HG02981 (cell line): ENCODE measurements at regions not wholly inside any gene's neighbourhood (a gene's known extent, or its start where the extent isn't known, plus 50 kb on each side); places are given as distances from the start of the nearest gene placed in this dataset.

Experiments
- ATAC-seq: cut with Tn5 transposase; IDR thresholded peaks from one replicate; pipeline ENCODE4 v1.9.1; 2021; ENCODE audit warnings: mild to moderate bottlenecking, moderate library complexity; ENCODE audit not compliant: unreplicated experiment

DNA sequence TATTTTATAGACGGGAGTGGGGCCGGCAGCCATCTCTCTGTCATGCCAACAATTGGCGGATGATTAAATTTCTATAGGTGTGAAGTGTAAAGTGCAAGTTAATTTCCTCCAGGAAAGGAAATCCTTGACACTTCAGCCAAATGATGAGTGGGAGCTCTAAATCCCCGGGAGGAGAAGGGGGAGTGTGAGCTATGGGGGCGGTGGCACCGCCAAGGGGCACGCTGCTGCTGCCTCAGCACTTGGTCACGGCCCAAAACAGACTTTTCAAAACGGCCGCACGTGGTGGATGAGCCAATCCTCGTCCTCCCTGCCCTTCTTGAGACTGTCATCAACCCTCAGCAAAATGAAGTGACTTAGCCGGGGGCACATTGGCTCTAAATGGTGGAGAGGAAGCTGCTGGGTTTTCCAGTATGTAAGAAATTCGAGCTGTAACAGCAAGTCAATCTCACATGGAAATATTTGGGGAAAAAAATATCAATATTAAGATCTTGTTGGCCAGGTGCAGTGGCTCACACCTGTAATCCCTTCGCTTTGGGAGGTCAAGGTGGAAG lies 200.8 kb downstream of the TFCP2L1 start:
- no peak for ATAC-seq

DNA sequence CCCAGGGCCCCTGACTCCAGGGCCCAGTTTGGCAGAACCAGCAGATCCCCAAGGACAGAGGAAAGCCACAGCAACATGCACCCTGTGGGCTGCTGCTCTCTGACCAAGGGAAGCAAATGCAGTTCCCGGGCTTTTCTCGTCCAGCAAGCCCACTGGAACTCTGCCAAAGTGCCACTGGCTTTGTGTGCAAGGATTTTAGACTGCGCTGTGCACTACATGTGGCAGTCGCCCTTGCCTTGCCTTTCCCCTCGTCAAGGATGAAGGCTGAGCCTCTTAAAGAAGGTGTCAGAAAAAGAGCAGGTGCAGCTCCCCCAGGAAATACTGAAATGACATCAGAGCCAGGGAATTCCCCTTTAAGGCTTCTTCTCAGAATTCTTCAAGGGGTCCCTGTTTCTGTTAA lies 199.2 kb downstream of the TFCP2L1 start:
- ATAC-seq: no peak

DNA sequence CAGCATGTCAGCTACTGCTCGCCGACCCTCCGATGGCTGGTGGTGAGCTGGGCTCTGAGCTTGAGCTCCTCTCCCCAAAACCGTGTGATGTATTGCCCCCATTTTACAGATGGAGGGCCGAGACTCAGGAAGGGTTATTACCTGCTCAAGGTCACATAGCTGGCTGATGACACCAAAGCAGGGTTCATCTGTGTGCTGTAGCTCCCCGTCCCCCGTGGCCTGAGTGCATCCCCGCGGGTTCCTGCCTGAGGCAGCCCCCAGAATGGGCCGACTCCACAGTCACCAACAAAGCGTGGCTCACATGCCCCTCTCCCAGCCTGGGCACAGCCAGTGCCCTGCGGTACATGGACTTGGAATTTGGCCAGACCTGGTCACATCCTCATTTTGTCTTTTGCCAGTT lies 198.6 kb downstream of the TFCP2L1 start:
- no peak for ATAC-seq

DNA sequence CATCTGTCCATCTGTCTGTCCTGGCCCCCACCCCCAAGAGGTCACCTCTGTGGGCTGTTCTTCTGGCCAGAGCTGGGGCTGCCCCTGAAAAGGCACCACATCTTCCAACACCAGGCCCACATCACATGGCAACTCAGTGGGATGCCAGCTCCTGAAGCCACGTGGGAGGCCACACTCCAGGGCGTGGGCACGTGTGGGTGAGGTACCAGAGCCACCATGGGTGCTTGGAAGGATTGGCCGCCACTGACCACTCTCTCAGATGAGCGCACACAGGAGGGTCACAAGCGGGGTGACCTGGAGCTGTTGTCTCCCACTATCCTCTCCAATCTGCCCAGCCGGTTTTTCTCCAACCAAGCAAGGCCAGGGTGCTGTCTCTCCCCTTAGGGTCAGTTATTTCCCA lies 197.9 kb downstream of the TFCP2L1 start:
- ATAC-seq: no peak

DNA sequence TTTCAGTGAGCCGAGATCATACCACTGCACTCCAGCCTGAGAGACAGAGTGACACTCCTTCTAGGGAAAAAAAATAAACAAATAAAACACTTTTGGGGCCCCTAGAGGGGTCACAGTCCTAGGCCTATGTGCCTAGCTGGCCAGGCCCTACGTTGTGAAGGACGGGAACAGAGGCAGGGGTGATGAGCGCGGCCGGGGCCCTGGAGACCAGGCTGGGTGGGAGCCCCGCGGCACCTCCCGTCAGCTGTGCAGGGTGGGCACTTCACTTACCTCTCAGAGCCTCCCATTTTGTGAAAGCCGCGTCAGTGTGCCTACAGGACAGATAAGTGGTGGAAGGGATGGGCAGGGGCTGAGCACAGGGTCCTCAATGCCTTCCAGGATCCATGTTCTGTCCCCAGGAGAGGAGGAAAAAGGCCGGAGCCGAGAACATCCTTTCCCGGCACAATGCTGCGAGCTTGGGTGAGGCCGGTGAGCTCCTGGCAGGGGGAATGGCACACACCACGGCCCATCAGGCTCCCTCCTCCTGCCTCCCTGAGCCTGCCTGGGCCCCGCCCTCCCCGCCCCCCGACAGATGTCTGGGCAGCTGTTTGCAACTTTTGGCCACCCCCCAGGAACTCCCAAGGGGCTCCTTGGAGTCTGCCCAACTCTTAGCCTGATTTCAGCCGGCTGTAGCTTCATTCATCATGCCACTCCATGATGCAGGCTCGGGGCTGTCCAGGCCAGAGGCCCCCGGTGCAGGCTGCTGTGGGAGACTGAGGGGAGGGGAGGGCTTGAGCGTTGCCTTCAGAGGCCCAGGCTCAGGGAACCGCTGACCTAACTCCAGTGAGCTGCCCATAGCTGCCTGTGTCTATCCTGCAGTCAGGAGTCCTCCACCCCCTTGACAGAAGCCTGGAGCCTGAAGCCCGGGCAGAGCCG lies 196.5 kb downstream of the TFCP2L1 start:
- no peak for ATAC-seq

DNA sequence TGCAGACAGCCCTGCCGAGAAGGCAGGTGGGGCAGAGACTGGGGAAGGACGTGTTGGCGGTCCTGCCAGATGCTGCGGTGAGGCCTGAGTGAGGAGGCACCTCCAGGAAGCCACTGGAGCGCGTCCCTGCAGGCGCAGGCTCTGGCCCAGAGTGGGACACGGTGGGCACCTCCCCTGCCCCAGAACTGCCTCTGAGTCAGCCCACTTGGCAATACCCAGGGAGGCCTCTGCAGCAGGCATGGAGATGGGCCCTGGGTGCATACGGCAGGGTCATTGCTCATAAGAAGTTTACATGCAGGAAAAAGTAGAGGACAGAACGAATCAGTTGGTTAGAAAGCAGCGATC lies 195.9 kb downstream of the TFCP2L1 start:
- no peak for ATAC-seq

DNA sequence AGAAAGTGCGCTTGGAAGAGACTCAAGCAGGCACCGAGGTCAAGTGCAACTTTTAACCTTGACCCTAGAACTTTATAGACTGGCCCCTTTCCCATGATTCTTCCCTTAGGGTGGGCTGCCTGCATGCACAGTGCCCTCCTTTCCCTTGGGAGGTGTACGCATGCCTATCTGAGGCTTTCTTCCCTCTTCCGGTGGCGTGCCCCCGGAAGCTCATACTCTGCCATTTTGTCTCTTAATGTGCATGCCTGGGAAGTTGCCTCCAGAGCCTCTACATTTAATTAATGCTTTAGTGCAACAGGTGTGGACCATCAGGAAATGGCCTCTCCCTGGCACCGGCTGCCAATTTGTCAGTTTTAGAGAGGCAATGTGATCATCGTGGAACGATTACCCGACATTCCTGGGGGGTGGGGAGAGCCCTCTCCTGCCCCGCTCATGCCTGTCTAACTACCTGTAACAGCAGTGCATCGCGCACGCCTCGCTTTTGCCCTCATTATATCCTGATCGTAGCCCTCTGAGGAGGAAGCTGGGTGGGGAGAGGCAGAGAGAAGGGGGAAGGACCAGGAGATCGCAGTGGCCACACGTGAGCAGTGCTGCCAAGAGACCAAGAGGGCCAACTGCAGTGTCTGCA lies 194.8 kb downstream of the TFCP2L1 start:
- no peak for ATAC-seq

DNA sequence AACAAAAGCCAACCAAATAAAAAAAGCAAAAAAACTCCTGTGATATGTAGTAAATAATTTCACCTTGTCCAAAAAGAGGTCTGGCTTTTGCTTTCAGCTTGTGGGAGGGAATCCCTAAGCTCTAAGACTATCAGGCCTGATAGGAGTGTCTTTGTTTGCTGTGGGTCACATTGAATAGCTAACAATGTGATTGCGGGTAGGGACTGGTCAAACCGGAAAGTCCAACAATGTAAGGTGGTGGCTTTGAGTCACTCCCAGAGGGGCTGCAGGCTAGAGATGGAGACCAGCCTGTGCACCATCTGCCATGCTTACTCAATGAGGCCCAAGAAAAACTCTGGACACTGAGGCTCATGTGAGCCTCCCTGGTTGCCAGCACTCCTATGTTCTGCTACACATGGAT lies 192.9 kb downstream of the TFCP2L1 start:
- ATAC-seq: no peak

DNA sequence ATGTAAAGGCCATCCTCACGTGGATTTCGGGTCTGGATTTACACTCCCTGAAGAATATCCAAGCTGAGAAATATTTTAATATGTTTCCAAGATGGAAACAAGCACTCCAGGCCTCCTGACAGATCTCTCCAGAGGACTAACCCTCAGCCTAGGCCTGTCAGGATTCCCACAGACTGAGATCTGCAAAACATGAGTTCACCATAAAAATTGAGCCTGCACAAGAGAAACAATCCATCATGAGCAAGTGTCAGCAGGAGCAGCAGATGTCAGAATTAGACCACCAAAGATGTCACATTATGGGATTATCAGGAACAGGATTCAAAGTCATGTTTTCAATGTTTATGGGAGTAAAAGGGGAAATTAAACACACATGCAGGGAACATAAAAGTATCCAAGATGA lies 191.3 kb downstream of the TFCP2L1 start:
- no peak for ATAC-seq

DNA sequence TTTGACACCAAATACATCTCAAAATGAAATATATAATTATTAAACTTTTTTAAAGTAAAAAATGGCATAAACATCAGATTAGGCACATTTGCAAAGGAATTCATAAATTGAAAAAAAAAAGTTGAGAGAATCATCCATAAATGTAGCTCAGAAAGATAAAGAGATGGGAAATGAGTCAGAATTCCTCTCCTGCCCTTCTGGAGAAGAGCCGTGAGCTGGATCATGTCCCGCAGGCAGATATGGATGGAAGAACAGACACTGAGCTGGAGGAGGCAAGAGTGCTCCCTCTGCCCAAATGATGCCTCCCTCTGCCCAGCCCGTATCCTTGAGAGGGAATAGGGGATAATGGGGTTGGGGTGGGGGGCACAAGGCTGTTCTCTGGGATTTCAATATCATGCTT lies 190.9 kb downstream of the TFCP2L1 start:
- ATAC-seq: no peak

DNA sequence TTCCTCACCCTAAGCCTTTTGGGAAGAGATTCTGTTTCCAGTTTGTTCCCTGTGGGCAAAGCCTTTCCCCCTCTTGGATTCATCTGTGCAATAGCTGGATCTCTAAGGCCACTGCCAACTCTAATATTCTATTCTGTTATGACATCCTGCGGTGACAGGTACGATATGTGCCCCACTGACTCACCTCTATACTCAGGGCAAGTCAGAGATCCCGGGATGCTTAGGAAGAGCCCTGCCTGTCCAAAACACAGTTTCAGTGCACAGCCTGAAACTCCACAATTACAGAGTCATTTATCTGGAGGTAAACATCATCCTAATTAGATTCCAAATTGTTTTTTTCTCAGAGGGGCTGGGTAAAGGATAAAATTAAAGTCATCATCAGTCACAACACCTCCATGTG lies 190.2 kb downstream of the TFCP2L1 start:
- no peak for ATAC-seq

DNA sequence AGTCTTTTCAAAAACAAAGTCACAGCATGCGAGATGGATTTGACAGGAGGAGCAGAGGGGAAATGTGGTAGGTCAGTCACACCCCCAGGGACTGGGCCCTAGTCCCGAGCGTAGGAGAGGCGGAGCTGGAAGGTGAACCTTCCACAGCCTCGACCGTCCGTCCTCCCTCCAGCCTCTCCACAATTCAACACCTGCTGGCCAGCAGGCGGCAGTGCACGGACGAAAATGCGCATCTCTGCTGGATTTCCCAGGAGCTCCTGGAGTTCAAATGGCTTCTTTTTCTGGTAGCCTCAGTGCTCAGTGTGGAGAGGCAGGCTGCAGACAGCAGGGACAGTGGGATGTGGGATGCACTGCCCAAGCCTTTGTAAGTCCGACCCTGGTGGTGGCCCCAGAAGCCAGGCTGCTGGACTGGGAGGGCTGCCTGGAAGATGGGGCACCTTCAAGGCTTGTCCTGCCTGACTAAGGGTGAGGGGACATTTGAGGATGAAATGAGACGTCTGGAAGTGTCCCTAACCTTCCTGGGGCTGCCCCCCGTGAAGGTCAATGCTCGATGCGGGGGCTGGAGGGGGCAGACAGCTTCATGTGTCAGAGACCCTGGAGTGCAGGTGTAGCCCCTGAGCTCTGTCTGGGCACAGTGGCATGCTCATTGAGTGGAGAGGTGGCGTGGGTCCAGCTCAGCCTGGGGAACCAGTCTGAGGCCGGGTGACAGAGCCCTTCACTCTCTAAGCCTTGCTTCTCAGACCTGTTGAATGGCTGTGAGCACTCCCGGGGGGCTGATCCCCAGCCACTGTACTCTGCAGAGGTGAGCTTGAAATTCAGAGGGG lies 189.5 kb downstream of the TFCP2L1 start:
- no peak for ATAC-seq

DNA sequence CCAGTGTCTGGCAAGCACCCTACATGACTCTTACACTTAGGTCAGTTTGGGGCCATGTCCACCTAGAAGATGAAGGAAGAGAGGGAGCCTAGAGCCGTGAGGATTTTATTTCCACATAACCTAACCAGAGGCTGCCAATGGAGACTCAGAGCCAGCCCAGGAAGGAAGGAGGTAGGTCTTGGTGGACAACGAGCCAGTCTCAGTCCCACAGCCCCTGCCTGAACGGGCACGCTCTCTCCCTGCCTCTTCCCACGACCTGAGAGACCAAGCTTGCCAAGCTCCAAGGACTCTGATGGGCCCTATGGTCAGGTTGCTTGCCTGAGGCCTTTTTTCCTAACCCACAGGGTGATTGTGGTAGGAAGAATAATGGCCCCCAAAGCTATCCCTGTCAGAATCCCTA lies 188.4 kb downstream of the TFCP2L1 start:
- no peak for ATAC-seq

DNA sequence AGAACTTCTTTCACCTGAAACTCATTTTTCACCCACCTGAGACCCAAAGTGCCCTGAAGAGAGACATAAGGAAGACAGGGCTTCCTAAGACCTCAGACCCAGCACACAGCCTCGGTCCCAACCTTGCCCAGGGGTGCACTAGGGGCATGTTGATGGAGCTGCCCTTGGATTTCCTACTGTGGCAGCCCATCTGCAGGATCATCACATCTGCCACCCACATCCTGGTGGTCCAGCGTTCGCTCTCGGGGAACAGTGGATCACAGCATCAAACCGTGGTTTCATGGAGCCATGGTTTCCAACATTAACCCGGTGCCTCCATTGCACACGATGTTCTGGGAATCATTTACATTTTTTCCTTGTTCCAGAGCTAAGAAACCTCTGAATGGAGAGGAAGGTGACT lies 186.4 kb downstream of the TFCP2L1 start:
- no peak for ATAC-seq

DNA sequence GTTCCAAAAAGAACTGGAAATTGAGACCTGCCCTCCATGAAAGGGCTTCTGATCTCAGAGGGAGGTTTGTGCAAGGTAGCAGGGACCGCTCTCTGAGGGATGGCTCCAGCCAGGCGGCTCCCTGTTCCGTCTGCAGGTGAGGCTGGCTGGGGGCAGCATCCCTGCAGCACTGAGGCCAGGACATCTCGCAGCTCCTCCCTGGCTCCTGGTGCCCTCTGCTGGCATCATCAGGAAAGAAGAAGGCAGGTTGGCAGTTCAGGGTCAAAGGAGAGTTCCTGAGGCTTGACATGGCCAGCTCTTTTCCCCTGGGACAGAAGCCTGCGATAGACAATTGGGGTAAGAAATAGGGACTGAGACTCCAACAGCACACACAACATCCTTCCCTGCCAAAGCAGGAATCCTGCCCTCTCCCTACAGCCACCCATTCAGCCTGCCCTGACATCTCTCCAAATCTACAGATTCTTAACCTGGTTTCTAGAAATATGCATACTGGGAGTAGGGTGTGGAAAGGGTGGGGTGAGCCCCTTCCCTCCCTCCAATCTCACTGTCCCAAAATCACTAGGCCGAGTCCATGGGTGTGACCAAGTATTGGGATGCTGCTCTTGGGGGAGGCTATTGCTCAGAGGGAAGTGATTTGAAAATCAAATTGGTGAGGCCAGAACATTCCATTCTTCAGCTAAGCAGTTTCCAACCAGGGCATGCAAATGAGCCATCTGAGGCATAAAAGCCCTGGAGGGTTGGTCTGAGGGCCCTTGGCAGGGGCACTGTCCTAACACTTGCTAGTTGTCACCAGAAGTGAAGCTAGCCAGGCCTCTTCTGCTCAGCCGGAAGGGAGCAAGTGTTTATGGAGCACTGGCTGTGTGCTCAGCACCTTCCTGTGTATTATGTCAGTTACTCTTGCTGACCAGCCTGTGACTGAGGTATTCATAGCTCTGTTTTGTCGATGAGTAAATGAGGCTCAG lies 185.4 kb downstream of the TFCP2L1 start:
- ATAC-seq: no peak

DNA sequence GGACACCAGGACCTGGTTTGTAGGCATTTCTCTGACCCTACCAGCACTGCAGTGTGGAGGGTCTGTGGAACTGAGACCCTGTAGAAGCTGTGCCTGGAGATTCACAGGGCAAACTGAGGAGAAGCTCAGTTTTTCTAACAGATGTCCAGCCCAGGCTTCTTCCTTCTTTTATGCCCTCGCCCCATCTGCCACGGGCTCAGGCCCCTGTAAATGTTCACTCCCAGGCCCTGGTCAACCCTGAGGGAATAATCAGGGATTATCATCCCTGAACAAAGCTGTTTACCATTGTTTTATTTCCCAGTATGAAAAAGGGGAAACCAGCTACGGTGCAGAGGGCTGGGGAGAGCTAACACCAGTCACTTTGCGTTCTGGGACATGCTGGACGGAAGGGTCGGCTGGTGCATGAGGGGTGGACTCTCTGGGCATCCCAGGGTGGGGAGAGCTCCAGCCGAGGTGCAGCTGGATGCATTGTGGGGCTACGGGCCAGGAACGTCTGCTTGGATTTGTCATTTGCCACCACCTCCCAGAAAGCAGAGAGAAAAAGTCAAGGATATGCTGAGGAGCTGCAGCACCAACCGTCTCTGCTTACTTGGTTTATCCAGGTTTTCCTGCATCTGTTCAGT lies 183.8 kb downstream of the TFCP2L1 start:
- ATAC-seq: no peak

DNA sequence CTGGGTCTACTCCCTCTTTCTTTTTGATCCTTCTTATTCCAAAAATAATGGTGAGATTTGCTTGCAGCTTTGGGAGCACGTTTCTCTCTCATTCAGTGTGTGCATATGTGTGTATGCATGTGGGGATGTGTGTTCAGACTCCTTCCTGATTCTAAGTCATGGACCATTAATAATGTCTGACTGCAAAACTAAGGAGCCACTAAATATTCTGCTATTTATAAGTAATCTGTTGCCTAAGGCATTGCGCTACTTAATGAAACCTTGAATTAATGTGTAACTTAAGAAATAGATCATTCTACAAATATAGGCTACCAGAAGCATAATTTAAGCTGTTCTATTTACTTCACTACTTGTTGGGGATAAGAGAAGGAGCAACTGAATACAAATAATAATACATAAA lies 182.1 kb downstream of the TFCP2L1 start:
- no peak for ATAC-seq

DNA sequence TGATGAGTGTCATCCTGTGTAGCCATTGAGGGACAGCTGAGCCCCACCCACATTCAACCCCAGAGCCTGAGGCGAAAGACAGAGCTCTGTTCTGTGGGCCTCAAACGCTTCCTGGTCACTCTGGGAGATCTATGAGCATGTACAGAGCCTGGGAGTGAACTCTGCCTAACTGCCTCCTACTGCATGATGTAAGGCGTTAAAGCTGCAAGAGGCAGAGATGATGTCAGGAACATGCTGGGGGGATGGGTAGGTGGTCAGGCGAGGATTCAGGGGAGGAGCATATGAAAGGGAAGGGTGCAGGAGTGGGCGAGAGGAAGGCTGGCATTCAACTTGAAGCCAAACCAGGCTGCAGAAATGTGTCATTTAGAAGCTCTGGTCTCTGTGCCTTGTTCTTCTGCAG lies 181.0 kb downstream of the TFCP2L1 start:
- no peak for ATAC-seq

DNA sequence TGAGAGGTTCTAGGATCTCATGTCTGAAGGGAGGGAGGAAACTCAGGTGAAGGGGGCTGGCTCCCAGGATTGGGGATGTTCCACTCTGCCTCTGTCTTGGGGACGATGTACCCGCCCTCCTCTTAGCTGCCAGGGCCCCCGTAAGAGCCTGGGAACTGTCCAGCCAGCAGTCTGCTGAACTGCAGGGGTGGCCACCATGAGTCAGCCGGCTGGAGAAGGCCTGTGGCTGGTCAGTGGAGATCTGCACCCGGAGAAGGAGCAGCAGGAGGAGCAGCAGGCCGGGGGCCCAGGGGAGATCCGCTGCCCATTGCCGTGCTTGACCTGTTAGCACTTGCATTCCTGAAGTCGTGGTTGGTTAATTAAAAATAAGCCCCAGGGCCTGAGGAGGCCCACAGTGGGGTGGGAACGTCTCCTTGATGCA lies 180.3 kb downstream of the TFCP2L1 start:
- ATAC-seq: no peak

DNA sequence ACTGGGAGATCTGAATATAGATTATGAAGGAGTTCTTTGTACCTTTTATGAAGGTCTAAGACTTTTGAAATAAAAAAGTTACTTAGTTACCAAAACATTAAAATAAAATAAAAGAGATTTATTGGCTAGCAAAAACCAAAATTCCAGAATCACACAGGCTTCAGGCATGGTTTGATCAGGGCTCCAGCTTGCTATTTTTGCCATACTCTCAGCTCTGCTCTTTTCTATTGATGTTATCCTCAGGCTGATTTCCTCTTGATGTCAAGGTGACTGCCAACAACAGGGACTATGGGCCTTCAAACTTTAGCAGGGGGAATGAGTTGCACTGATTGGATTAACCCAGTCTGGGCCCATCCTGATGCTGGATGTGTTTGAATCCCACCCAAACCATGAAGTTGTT lies 174.1 kb downstream of the TFCP2L1 start:
- no peak for ATAC-seq
